Large intestine (tissue), 3 donors: ENCODE measurements at regions not wholly inside any gene's neighbourhood (a gene's known extent, or its start where the extent isn't known, plus 50 kb on each side); places are given as distances from the start of the nearest gene placed in this dataset.

Experiments
- DNase-seq, 2 donors: peaks; one replicate each; pipeline versions ENCODE4 v3.0.0 to v3.0.0-alpha.2; 2013
- H3K27ac ChIP-seq: one replicate; pipeline ENCODE4 v1.5.1; 2013; ENCODE audit warnings: low read length
- H3K27me3 ChIP-seq: 2 replicates; pipeline ENCODE4 v1.6.1; 2013; ENCODE audit warnings: low read length; ENCODE audit not compliant: control insufficient read depth, insufficient read depth
- H3K36me3 ChIP-seq: 2 replicates; pipeline ENCODE4 v1.6.1; 2013; ENCODE audit warnings: low read length; ENCODE audit not compliant: control insufficient read depth, insufficient read depth
- H3K4me1 ChIP-seq: one replicate; pipeline ENCODE4 v1.6.1; 2013; ENCODE audit warnings: low read length; ENCODE audit not compliant: control insufficient read depth, insufficient read depth
- H3K4me3 ChIP-seq: one replicate; pipeline ENCODE4 v1.5.1; 2013; ENCODE audit warnings: low read length
- H3K9me3 ChIP-seq: one replicate; pipeline ENCODE4 v1.6.1; 2013; ENCODE audit warnings: mild to moderate bottlenecking, low read depth, low read length, moderate library complexity; ENCODE audit not compliant: control insufficient read depth
- WGBS: methylation state at CpG from one replicate; pipeline ENCODE4 v1.1.5; 2013; ENCODE audit warnings: low lambda C conversion rate; ENCODE audit not compliant: insufficient coverage; 5-methylcytosine and 5-hydroxymethylcytosine counted together

- Histone ChIP-seq H3K9me3 (no peaks in the 10 kb centered on the region), H3K4me1 (no peaks in the 10 kb centered on the region), H3K36me3 (no peaks in the 10 kb centered on the region), H3K27me3 (no peaks in the 10 kb centered on the region), H3K4me3 (no peak overlapping the region), H3K27ac (no peak overlapping the region)
- no CpG with 5 or more reads among the region's 1 CpG for WGBS
- DNase-seq: no peak
Measured at GRCh38 chr7:19381321-19381720, 236.1 kb upstream of the FERD3L start.

GRCh38 chr7:19378345-19378714 lies 233.1 kb upstream of the FERD3L start:
- H3K36me3 ChIP-seq: no peaks in the 10 kb centered on the region
- no peaks in the 10 kb centered on the region for H3K9me3 ChIP-seq
- no peak overlapping the region for H3K27ac ChIP-seq
- no peak for DNase-seq
- H3K4me1 ChIP-seq: no peaks in the 10 kb centered on the region
- 50% methylated on average over 1 of the region's 2 CpGs for WGBS
- no peak overlapping the region for H3K4me3 ChIP-seq
- no peaks in the 10 kb centered on the region for H3K27me3 ChIP-seq

GRCh38 chr7:19377611-19378344 lies 232.6 kb upstream of the FERD3L start:
- WGBS: 60% methylated on average over 1 of the region's 9 CpGs
- Histone ChIP-seq H3K4me3 (no peak overlapping the region), H3K9me3 (no peaks in the 10 kb centered on the region), H3K4me1 (no peaks in the 10 kb centered on the region), H3K27ac (no peak overlapping the region), H3K27me3 (no peaks in the 10 kb centered on the region), H3K36me3 (no peaks in the 10 kb centered on the region)
- no peak for DNase-seq

- no peak overlapping the region for H3K27ac ChIP-seq
- 43% methylated on average over 2 of the region's 3 CpGs for WGBS
- DNase-seq: no peak
- H3K4me1 ChIP-seq: no peaks in the 10 kb centered on the region
- H3K27me3 ChIP-seq: no peaks in the 10 kb centered on the region
- H3K9me3 ChIP-seq: no peaks in the 10 kb centered on the region
- H3K36me3 ChIP-seq: no peaks in the 10 kb centered on the region
- no peak overlapping the region for H3K4me3 ChIP-seq
Measured at GRCh38 chr7:19376538-19376937, 231.3 kb upstream of the FERD3L start.

GRCh38 chr7:19375976-19376375 lies 230.8 kb upstream of the FERD3L start:
- H3K9me3 ChIP-seq: no peaks in the 10 kb centered on the region
- WGBS: no CpG with 5 or more reads among the region's 1 CpG

GRCh38 chr7:19373334-19373733 lies 228.1 kb upstream of the FERD3L start:
- WGBS: 100% methylated on average over 1 of the region's 2 CpGs
- Histone ChIP-seq H3K4me3 (no peak overlapping the region), H3K27me3 (no peaks in the 10 kb centered on the region), H3K9me3 (no peaks in the 10 kb centered on the region), H3K36me3 (no peaks in the 10 kb centered on the region), H3K27ac (no peak overlapping the region), H3K4me1 (no peaks in the 10 kb centered on the region)
- DNase-seq: no peak

More at GRCh38 chr7:19375976-19376375, 230.8 kb upstream of the FERD3L start:
- H3K4me1 ChIP-seq: no peaks in the 10 kb centered on the region
- no peak for DNase-seq
- H3K36me3 ChIP-seq: no peaks in the 10 kb centered on the region
- H3K27me3 ChIP-seq: no peaks in the 10 kb centered on the region
- no peak overlapping the region for H3K4me3 ChIP-seq
- H3K27ac ChIP-seq: no peak overlapping the region

- Histone ChIP-seq H3K9me3 (no peaks in the 10 kb centered on the region), H3K4me1 (no peaks in the 10 kb centered on the region), H3K4me3 (no peak overlapping the region), H3K27me3 (no peaks in the 10 kb centered on the region), H3K27ac (no peak overlapping the region), H3K36me3 (no peaks in the 10 kb centered on the region)
- DNase-seq: no peak
- WGBS: 93% methylated on average over 3 of the region's 4 CpGs
Measured at GRCh38 chr7:19369806-19370205, 224.6 kb upstream of the FERD3L start.

GRCh38 chr7:19369182-19369581 lies 224.0 kb upstream of the FERD3L start:
- Histone ChIP-seq H3K9me3 (no peaks in the 10 kb centered on the region), H3K4me1 (no peaks in the 10 kb centered on the region), H3K4me3 (no peak overlapping the region), H3K36me3 (no peaks in the 10 kb centered on the region), H3K27me3 (no peaks in the 10 kb centered on the region), H3K27ac (no peak overlapping the region)
- no peak for DNase-seq
- WGBS: 100% methylated on average over 1 of the region's 2 CpGs

GRCh38 chr7:19368491-19368925 lies 223.3 kb upstream of the FERD3L start:
- Histone ChIP-seq H3K27me3 (no peaks in the 10 kb centered on the region), H3K27ac (no peak overlapping the region), H3K4me3 (no peak overlapping the region), H3K9me3 (no peaks in the 10 kb centered on the region), H3K36me3 (no peaks in the 10 kb centered on the region), H3K4me1 (no peaks in the 10 kb centered on the region)
- 100% methylated on average over 2 of the region's 7 CpGs for WGBS
- no peak for DNase-seq

GRCh38 chr7:19364950-19365349 lies 219.7 kb upstream of the FERD3L start:
- 34% methylated on average over 3 of the region's 4 CpGs for WGBS
- H3K4me1 ChIP-seq: no peaks in the 10 kb centered on the region
- H3K27me3 ChIP-seq: no peaks in the 10 kb centered on the region
- no peaks in the 10 kb centered on the region for H3K9me3 ChIP-seq
- no peak overlapping the region for H3K4me3 ChIP-seq
- DNase-seq: no peak
- H3K27ac ChIP-seq: no peak overlapping the region
- H3K36me3 ChIP-seq: no peaks in the 10 kb centered on the region

- no peaks in the 10 kb centered on the region for H3K4me1 ChIP-seq
- no peaks in the 10 kb centered on the region for H3K27me3 ChIP-seq
- WGBS: no CpG with 5 or more reads among the region's 2 CpGs
- no peaks in the 10 kb centered on the region for H3K36me3 ChIP-seq
- DNase-seq: no peak
- no peak overlapping the region for H3K4me3 ChIP-seq
- no peaks in the 10 kb centered on the region for H3K9me3 ChIP-seq
- no peak overlapping the region for H3K27ac ChIP-seq
Measured at GRCh38 chr7:19362099-19362498, 216.9 kb upstream of the FERD3L start.
